Activated CD4-positive, alpha-beta T cell treated with anti-CD3 and anti-CD28 coated beads, Interleukin-2, Interleukin-4, amounts not matched to agents 100 ng/mL and 50 ng/mL, durations not matched to agents 16 hours and 8 hours (primary cell): ENCODE measurements at regions not wholly inside any gene's neighbourhood (a gene's known extent, or its start where the extent isn't known, plus 50 kb on each side); places are given as distances from the start of the nearest gene placed in this dataset.
"Not testable (repeated sequence)": the region's sequence is repeated elsewhere in the genome, so short reads cannot be mapped to it uniquely, and the experiment has no call there.

Source experiments
- DNase-seq: peaks from one replicate; pipeline ENCODE4 v3.0.0-alpha.2; 2020; ENCODE audit warnings: low spot score

DNA sequence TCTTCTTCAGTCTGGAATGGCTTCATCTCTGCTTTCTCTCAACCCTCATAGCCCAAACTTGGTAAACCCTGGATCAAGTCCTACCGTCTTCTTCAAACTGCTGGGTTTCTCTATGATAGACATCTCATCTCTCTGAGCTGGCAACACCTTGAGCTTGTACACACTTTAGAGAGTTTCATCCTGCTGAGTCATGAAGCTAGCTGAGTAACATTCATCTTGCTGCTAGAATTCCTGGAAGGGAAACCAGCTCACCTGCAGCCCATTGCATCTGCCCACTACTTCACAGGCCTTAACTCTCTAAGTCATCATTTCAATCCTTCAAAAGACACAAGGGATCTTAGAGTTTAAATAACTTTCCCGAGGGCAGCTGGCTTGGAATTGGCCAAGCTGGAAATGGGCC, 175.5 kb upstream of the RORA start:
- no peak for DNase-seq

DNA sequence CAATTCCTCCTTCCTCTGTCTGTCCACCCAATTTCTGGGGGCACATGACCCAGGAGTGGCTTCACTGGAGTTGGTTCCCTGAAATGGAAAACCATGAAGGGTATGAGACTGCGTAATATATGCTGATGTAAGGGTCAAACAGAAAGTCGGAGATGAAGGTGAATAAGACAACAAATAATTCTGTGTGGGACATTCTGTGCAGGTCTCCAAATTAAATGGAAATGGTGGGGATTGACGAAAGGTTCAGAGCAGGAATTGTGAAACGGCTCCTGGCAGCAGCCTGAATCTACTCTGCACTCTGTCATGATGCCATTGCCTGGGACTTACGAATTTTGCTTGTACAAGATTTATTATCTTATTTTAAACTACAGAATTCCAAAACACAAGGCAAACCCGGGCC, 174.8 kb upstream of the RORA start:
- no peak for DNase-seq

DNA sequence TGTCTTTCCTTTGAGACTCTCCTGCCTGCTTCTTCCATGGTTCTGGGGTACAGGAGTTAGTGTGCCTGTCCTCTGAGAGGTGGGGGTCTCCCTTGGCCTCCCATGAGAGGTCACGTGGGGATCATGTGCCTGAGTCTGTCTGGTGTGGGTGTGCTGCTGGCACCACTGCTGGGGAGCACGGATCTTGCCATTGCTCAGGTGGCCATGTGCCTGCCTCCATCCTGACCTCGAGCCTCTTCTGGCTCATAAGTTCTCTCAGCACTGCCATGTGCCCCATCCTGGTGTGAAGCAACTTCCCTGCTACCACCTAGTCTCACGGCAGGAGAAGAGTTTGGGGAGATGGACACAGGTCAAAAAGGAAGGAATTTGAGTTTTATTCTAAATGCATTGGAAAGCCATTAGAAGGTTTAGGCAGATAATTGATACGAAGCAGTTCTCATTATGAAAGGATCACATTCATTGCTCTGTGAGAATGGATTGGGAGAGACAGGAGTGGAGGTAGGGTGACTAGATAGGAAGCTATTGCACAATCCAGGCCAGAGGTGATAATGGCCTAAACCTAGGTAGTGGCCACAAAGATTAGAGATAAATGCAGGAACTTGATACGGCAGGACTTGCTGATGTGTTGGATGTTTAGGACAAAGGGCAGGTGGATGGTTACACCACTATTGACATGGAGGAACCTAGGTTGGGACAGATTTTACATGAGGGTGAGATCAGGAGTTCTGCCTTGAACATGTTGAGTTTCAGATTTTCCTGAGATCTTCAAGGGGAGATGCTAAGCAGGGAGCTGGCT, 173.0 kb upstream of the RORA start:
- no peak for DNase-seq

DNA sequence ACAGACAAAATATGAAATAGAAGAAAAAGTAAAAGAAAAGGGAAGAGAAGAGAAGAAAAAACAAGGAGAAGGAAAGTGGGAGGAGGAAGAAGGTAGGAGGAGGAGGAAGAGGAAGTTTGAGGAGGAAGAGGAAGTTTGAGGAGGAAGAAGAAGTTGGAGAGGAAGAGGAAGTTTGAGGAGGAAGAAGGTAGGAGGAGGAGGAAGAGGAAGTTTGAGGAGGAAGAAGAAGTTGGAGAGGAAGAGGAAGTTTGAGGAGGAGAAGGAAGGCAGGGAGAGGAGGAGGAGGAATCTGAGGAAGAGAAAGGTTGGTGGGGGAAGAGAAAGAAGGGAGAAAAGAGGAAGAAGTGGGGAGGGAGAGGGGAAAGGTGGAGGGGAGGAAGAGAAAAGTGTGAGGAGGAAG, 169.2 kb upstream of the RORA start:
- DNase-seq, result no peak

DNA sequence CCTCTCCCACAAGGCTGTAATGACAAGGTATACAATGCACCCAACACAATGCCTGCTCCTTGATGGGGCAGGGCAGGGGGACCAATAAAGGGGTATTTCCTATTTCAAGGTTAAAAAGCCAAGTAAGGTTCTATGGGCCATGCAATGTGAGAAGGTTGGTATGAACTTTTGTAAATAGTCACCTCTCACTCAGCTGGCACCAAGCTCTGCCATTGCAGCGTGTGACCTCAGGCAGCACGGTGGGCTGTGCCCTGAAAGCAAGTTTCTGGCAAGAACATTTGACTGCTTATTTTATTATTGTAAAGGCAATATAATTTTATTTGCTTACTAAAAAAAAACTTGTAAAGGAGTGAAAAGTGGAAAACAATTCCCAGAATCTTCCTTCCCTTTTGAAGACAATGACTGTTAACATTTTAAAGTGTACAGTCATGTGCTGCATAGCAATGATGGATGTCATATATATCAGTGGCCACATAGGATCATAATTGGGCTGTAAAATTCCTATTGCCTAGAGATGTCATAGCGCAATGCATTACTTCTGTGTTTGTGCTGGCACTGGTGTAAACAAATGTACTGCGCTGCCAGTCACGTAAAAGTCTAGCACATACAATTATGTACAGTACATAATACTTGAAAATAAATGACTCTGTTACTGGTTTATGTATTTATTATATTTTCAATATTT, 167.3 kb upstream of the RORA start:
- no peak for DNase-seq

DNA sequence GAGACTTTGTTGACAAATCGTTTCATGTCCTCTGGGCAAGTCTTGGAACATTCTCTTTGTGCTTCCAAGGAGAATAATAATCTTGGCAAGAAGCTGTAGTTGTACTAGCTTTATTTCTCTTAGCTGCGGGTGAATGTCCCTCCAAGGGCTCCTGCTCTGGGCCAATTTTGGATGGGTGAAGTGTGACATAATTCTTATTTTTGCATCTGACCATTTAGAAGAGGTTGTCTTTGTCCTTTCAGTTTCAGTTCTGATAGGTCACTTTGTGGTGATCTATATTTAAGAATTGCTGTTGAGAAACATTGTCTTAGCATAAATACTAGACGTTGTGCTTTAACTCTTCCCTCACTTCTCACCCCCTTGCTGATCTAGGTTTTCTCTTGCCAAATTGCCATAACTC, 164.8 kb upstream of the RORA start:
- no peak for DNase-seq

DNA sequence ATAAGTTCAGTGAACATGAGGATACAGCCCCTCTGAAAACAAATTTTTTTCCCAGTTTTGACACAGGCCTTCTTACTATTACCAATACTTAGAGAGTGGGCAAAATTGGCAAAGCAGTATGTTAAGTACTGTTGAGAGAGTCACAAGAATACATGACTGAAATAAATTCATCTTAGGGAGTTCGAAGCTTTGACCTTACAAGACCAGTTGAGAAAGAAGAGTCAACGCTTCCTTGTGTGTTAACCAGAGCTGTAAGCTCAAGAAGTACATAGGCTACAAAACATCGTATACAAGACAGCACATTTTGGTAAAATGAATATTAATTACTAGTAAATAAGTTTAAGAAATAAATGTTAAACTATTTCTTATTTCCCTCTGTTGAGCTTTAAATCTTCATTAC, 164.4 kb upstream of the RORA start:
- DNase-seq, result no peak

DNA sequence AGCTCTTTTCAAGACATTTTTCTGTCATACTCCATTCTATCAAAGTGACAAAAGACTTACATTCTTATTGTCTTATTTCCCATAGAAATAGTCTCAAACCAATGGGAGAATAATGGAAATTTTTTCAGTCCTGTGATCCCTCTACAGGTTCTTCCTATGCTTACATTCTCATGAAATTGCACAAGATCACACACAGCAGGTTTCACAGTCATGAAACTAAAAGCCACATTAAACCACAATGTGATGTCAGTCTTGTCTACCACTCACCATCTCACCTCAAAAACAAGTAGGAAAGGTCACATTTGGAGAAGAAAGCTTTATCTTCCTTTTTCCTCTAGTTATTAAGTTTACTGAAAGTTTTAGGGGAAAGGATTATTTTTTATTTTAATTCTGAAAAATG, 161.0 kb upstream of the RORA start:
- no peak for DNase-seq

DNA sequence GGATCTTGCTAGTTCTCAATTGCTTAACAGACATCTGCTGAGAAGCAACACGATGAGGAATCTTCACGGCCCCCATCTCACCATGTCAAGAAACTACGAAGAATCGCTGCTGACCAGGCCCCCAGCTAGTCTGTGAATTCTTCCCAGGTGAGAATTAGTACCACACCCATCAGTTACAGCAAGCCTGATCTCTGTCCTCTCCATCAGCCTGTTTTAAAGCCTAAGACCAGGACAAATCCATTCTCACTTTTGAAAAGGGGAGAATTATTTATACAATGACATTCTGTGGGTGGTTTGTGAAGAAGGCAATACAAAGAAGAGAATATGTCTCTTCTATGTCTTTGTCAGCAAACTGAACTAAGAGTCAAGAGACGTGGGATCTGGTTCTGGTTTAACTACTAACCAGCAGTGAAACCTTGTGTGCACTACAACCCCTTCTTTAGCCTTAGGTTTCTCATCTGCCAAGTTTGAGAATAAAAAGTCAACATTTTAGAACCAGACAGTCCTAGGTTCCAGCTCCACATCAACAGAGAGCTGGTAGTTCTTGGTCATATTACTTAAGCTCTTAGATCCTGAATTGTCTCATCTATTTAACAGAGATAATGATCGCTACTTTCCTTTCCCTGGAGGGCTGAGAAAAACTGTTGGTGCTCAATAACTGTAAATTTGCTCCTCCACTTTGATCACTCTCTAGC, 160.4 kb upstream of the RORA start:
- no peak for DNase-seq

DNA sequence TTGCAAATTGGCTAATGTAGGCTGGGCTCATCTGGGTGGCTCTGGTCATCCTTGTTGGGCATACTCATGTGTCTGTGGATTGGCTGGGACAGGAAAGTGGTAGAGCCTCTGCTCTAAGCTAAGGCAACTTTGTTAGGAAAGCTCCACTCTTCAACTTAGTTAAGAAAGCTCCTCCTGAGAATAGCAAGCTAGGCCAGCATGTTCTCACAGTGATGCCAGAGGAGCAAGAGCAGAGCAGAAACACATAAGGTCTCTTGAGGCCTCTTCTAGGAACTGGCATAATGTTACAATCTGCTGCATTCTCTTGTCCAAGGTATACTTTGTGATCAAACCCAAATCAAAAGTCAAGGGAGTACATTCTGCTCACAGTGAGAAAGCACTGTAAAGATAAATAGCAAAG, 158.6 kb upstream of the RORA start:
- DNase-seq, result no peak

DNA sequence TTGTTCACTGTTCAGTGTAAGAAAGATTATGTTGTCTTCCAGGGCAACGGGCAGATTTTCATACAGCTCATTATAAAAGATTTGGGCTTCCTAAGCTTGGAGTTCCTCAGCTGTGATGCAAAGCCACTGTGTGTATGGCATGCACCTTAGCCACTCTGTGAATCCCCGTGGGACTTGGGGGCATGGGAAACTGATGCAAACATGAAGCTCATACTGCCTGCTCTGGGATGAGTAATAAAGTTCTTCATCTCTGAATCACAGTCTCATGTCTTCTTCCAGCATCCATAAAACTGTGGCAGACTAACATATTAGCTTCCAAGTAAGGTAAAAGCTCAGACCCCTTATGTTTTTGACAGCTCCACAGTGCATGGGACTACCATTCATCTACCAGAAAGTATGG, 154.3 kb upstream of the RORA start:
- DNase-seq, result no peak

DNA sequence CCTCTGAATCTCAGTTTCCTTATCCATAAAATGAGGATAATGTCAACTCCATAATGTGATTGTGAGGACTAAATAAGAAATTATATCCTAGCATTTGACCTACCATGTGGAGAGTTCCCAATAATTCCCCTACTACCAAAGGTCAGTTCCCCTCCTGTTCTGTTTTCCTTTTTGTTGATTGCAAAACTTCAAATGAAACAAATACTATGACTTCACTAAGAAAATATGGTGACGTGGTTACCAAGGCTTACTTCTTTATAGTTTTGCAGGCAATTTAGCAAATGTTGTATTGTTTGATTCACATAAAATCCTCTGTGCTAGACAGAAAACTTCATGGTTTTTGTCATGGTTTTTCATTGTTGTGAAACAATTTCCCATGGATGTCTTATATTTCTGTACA, 153.8 kb upstream of the RORA start:
- no peak for DNase-seq

DNA sequence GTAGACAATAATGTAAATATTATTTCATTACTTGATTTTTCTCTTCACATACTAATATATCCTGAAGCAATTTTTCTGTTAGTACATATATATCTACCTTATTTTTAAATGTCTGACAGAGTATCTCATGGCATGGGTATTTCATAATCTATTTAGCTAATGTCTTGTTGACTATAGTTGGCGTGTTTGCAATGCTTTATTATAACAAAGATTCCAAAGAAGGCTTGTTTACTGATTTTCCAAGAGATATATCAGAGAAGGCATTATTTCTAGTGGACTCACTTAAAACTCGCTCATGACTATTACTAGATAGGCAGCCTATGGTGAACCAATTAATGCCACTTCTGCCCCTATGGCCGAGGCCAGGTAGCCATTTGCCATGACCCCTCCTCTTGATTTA, 152.4 kb upstream of the RORA start:
- DNase-seq, result no peak

DNA sequence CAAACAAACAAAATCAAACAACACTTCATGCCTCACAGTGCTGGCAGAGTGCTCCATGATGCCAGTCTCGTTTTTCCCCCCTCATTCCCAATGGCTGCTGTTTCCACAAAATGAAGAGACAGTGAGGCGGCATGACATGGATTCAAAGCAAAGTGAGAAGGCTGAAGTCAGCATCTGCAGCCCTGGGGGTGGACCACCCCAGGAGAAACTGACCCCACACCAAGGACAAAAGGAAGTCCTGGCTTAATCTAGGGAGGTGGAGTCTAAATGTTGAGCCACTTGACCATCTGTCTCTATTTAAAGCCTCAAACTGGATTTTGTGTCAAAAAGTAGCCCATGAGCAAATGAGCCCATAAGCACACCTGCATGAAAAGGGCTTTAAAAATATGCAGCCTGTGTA, 151.2 kb upstream of the RORA start:
- DNase-seq, result no peak

DNA sequence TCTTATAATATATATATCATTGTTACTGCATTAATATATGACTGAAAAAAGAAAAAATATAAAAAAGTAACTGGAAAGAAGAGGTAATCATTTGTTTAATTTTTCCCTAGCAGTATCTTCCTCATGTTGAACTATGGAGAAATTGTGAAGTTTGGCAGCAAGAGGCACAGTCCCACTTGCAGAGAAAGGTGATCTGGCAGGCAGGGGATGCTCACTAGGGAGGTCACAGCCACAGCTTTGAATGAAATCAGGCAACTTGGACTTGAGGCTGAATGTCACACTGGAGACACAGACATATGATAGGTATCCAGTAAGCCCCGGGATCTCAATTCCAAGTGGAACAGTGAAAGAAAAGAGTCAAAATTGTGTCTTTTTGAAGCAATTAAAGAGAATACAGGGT, 149.9 kb upstream of the RORA start:
- DNase-seq, result no peak

DNA sequence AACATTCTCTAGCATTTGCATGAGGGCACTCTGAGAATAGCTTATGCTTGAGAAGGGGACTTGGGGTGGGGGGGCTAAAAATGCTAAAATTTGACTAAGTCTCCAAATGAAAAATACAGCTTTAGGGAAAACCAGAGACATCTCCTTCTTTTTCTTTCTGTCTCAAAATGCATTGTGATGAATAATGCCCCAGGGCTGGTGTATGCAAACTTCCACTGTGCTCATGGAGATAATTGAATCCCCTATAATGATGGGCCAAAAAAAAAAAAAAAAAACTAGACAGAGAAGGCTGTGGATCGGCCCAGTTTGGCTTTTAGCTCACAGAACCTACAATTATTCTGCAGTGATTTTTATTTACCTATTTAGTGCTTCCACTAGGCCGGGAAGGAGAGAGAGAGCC, 147.9 kb upstream of the RORA start:
- no peak for DNase-seq

DNA sequence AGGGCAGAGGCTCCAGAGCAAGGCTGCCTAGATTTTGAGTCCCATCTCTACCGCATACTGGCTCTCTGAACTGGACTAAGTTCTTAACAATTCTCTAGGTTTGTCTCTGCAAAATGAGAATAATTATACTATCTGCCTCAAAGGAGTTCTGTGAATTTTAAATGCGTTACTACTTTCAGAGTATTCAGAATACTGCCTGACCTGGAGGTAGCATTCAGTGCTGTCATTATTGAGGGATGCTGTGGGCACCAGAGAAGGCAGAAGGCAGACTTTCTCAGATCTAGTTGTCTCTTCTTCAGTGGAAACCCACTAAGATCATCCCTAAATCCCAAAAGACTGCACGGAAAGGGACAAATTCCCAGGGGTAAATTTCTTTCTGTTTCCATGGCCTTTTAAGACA, 147.4 kb upstream of the RORA start:
- DNase-seq, result no peak

DNA sequence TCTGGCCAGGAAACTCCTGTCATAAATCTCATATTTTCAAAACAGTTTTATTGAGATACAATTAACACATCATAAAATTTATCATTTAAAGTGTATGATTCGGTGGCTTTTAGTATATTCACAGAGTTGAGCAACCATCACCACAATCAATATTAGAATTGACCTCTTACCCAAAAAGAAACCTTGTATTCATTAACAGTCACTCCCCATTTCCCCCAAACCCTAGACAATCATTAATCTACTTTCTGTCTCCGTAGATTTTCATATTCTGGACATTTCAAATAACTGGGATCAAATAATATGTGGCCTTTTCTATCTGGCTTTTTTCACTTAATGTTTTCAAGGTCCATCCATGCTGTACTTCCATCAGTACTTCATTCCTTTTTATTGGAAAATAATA, 145.7 kb upstream of the RORA start:
- no peak for DNase-seq

DNA sequence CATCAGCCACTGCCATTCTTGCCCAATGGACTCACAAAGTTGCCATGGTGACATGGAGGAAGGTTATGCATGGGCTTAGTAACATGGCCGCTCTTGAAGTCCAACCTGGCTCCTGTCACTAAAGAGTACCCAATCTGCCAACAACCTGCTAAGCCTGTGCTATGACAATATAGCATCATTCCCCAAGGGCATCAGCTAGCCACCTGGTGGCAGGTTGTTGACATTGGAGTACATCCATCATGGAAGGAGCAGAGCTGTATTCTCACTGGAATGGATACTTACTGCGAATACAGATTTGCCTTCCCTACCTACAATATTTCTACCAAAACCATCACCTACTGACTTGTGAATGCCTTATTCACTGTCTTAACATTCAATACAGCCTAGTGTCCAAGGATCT, 138.9 kb upstream of the RORA start:
- DNase-seq, result no peak

DNA sequence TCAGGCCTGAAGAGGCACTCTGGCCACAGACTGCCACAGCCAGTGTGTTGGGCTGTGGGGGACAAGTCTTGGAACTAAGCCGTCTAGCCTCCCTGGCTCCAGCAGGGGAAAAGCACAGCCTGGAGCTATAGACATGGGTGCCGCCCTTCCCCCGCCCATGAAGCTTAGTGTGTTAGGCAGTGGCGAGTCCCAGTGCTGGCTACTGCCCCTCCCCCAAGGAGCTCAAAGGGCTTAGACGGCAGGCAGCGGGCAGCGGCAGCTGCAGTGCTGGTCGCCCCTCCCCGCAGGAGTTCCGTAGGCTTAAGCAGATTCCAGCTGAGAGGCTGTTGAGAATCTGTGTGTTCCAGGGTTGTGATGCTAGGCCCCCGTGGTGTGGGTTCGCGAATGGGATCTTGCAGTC, 135.8 kb upstream of the RORA start:
- no peak for DNase-seq

DNA sequence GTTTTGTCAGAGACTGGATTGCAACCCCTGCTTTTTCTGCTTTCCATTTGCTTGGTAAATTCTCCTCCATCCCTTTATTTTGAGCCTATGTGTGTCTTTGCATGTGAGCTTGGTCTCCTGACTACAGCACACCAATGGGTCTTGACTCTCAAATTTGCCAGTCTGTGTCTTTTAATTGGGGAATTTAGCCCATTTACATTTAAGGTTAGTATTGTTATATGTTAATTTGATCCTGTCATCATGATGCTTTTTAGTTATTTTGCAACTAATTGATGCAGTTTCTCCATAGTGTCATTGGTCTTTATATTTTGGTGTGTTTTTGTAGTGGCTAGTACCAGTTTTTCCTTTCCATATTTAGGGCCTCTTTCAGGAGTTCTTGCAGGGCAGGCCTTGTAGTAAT, 133.8 kb upstream of the RORA start:
- DNase-seq, result not testable (repeated sequence)

DNA sequence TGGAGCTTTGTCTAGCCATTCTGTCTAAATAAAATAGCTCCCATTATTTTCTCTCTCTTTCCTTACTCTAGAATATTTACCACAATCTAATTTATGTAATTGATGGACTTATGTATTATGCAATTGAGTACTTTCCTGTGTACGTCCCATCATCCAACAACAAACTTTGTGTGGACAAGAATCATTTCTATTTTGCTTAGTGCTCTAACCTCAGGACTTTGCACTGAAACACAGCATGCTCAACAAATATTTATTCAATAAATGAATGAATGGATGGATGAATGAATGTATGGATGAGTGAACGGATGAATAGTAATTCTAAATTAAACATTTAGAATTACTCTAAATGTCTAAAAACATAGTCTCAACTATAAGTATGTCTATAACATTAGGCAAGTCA, 115.2 kb upstream of the RORA start:
- DNase-seq, result no peak

DNA sequence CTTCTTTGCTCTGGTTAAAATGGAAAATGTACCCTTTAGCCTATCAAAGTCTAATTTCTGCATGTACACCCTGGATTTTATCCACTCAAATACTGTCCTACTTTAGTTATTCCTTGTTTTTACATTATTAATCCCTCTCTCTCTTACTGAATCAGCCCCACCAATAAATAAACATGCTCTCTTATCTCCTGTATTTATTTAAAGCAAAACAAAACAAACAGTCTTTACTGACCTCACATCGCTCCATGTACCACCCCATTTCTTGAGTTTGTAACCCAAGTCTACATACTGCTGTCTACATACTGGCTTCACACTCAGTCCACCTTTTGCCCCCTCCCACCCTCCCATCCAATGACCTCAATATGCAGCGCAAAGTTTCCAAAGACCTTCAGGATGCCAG, 113.3 kb upstream of the RORA start:
- no peak for DNase-seq

DNA sequence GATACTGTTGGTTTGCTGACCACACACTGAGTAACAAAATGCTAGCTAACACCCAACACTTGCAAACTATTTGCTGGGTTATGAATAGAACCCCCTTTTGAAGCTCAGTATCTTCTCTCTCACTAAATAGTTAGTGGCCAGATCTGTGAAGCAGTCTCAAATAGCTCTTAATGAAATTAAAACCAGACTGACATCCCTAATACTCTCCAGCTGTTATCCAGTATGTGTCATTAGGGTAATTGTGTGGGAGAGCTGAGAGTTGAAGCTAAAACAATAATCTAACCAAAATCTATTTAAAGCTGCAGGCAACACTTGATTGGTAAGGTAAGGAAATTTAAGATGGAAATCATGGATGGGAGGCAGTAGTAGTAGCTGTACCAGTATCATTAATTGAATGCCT, 110.4 kb upstream of the RORA start:
- DNase-seq, result no peak
